Heart left ventricle (tissue), 16 donors: ENCODE measurements at regions not wholly inside any gene's neighbourhood (a gene's known extent, or its start where the extent isn't known, plus 50 kb on each side); places are given as distances from the start of the nearest gene placed in this dataset.

Source experiments
- ATAC-seq, 4 donors: fragments of 200-7000 bp; cut with Tn5 transposase; one replicate each; pipeline ENCODE4 v1.9.1; 2020 to 2022; ENCODE audit warnings: moderate library complexity in 4 of 4, mild to moderate bottlenecking in 3 of 4, moderate number of reproducible peaks in 1 of 4
- DNase-seq, 5 donors: peaks; one replicate each; pipeline ENCODE4 v3.0.0-alpha.2; 2020
- H3K27ac ChIP-seq, 12 donors: fragments of 200-600 bp; sonication (generic) in 4 of 12; one replicate each; pipeline versions ENCODE4 v1.5.0 to v1.8.0; 2016 to 2022; ENCODE audit warnings: mild to moderate bottlenecking in 2 of 12
- H3K27me3 ChIP-seq, 9 donors: fragments of 200-600 bp; sonication (generic) in 2 of 9; one replicate each; pipeline versions ENCODE4 v1.5.1 to v1.8.0; 2016 to 2022; ENCODE audit warnings: mild to moderate bottlenecking in 3 of 9
- H3K36me3 ChIP-seq, 9 donors: fragments of 200-600 bp; sonication (generic) in 2 of 9; one replicate each; pipeline versions ENCODE4 v1.5.0 to v1.8.0; 2018 to 2022; ENCODE audit warnings: mild to moderate bottlenecking in 2 of 9
- H3K4me1 ChIP-seq, 12 donors: fragments of 200-600 bp; sonication (generic) in 4 of 12; one replicate each; pipeline versions ENCODE4 v1.5.0 to v1.8.0; 2016 to 2022; ENCODE audit warnings: mild to moderate bottlenecking in 3 of 12
- H3K4me3 ChIP-seq, 12 donors: fragments of 200-600 bp; sonication (generic) in 4 of 12; one replicate each; pipeline versions ENCODE4 v1.5.0 to v1.8.0; 2017 to 2022; ENCODE audit warnings: mild to moderate bottlenecking in 9 of 12, moderate library complexity in 4 of 12
- H3K9me3 ChIP-seq, 12 donors: fragments of 200-600 bp; sonication (generic) in 4 of 12; one replicate each; pipeline versions ENCODE4 v1.5.0 to v1.8.0; 2016 to 2022; ENCODE audit warnings: mild to moderate bottlenecking in 1 of 12
- CTCF ChIP-seq, 12 donors: fragments of 200-600 bp; sonication (generic) in 4 of 12; IDR thresholded peaks; one replicate each; pipeline versions ENCODE4 v1.5.0 to v1.8.0; 2018 to 2022; ENCODE audit warnings: antibody characterized with exemption in 12 of 12, mild to moderate bottlenecking in 5 of 12
- POLR2A ChIP-seq, 2 donors: fragments of 450-650 bp; IDR thresholded peaks; one replicate each; pipeline ENCODE4 v1.6.1; 2017; ENCODE audit warnings: antibody characterized with exemption in 2 of 2, mild to moderate bottlenecking in 2 of 2, moderate library complexity in 2 of 2
- WGBS, 4 donors: extraction: QIAGEN DNeasy Blood & Tissue Kit in 2 of 4; methylation state at CpG; one replicate each; pipeline versions ENCODE4 v1.1.5 to v1.1.7; 2013 to 2018; 5-methylcytosine and 5-hydroxymethylcytosine counted together
- intact Hi-C, 10 donors: fragments of 100-400 bp; cut with DNase I; formaldehyde crosslinking; loops; one replicate each; pipeline versions ENCODE4 v1.11.1 to v1.14.2; 2022
- donor health status: ischemic (EF 13 %, LVEDD 7.1; RV severe dilation, severe dysfunction).
- donor health status: healthy with polysubstance abuse.
- donor health status: DM: no; HTN: yes; CAD: no.
- donor health status: DM: no; HTN: no; CAD: no.
- donor health status: ischemic (EF 25% LVEDD 6.9; RV normal size, moderate dysfunction).
- donor health status: ischemic (EF 25% LVEDD 5.7; RV mildly dilated, moderate dysfunction).
- donor health status: healthy.
- donor health status: DM: yes; HTN: yes; CAD: no.
- donor health status: ischemic (EF 35%, LVEDD 5.7; RV mildly dilated, moderate dysfunction).
- donor health status: nonischemic (EF 11% LVEDD 7.7; RV severe dilation, severe dysfunction).
- donor health status: DM: yes; HTN: yes; CAD: no.
- donor health status: PGD.
- donor health status: ischemic (EF 29% LVEDD 5.4; RV normal size, mild dysfunction).
- donor health status: nonischemic (EF 23%, LVEDD 6.1; RV moderate dilation, normal function).

- Histone ChIP-seq H3K4me3 (no peak overlapping the region), H3K36me3 (no peaks in the 10 kb centered on the region), H3K27me3 (peaks cover 0 to 22% (median 0%) of the 10 kb centered on the region in 9 donors), H3K27ac (no peak overlapping the region), H3K4me1 (no peaks in the 10 kb centered on the region), H3K9me3 (no peaks in the 10 kb centered on the region)
- DNase-seq, result no peak
- 55 to 71% (median 67%) methylated on average over 2 of the region's 2 CpGs for WGBS, 4 donors
- intact Hi-C loops, result no loop called here
- TF ChIP-seq CTCF (IDR thresholded peaks at IDR 0.05) (no peak), POLR2A (IDR thresholded peaks at IDR 0.05) (no peak)
- ATAC-seq, result no peak
Observed at GRCh38 chr6:40256224-40256623, 322.0 kb upstream of the MOCS1 start.

GRCh38 chr6:40253420-40253819 lies 319.2 kb upstream of the MOCS1 start:
- Histone ChIP-seq H3K4me1 (no peaks in the 10 kb centered on the region), H3K27me3 (peaks cover 0 to 20% (median 0%) of the 10 kb centered on the region in 9 donors), H3K36me3 (no peaks in the 10 kb centered on the region), H3K9me3 (no peaks in the 10 kb centered on the region), H3K27ac (no peak overlapping the region), H3K4me3 (no peak overlapping the region)
- no peak for ATAC-seq
- intact Hi-C loops, result no loop called here
- 70 to 91% (median 84%) methylated on average over 3 of the region's 3 CpGs for WGBS, 4 donors
- TF ChIP-seq CTCF (IDR thresholded peaks at IDR 0.05) (no peak), POLR2A (IDR thresholded peaks at IDR 0.05) (no peak)
- no peak for DNase-seq

GRCh38 chr6:40252531-40253258 lies 318.4 kb upstream of the MOCS1 start:
- intact Hi-C loops, result no loop called here

More at GRCh38 chr6:40252531-40253258, 318.4 kb upstream of the MOCS1 start:
- H3K27ac ChIP-seq, result no peak overlapping the region
- peaks cover 0 to 20% (median 0%) of the 10 kb centered on the region in 9 donors for H3K27me3 ChIP-seq
- no peak for DNase-seq
- H3K9me3 ChIP-seq, result no peaks in the 10 kb centered on the region
- WGBS, 4 donors, result 62 to 73% (median 70%) methylated on average over 4 of the region's 4 CpGs
- no peaks in the 10 kb centered on the region for H3K4me1 ChIP-seq
- no peak for ATAC-seq
- TF ChIP-seq CTCF (IDR thresholded peaks at IDR 0.05) (no peak), POLR2A (IDR thresholded peaks at IDR 0.05) (no peak)
- no peak overlapping the region for H3K4me3 ChIP-seq
- H3K36me3 ChIP-seq, result no peaks in the 10 kb centered on the region
